ENCODE measurements at regions not wholly inside any gene's neighbourhood (a gene's known extent, or its start where the extent isn't known, plus 50 kb on each side); places are given as distances from the start of the nearest gene placed in this dataset.

GRCh38 chr5:158385982-158386381, 527.0 kb upstream of the CLINT1 start:
- H4K20me1 ChIP-seq (ENCODE audit: insufficient read depth) = no peaks in the 10 kb centered on the region
- H3K36me3 ChIP-seq (ENCODE audit: low read depth) = no peaks in the 10 kb centered on the region
- POLR2A ChIA-PET (ENCODE audit: unreplicated experiment) = no interaction called here
- H3F3A ChIP-seq (ENCODE audit: insufficient read depth, low read depth) = no peaks in the 10 kb centered on the region
- no peak overlapping the region for H3K4me3 ChIP-seq
- no peaks in the 10 kb centered on the region for H3K9me3 ChIP-seq (ENCODE audit: insufficient read depth, low read depth)
- DNase-seq = no peak
- H3K79me2 ChIP-seq (ENCODE audit: low read depth) = no peaks in the 10 kb centered on the region
- H3K27me3 ChIP-seq (ENCODE audit: insufficient read depth, low read depth) = no peaks in the 10 kb centered on the region
- intact Hi-C loops (cut with micrococcal nuclease; ENCODE audit: unreplicated experiment) = no loop called here
- TF ChIP-seq CTCF (conservative IDR thresholded peaks at IDR 0.05) (no peak), EZH2 (IDR thresholded peaks at IDR 0.05; ENCODE audit: low read depth) (no peak)
- no peak overlapping the region for H3K27ac ChIP-seq
- no peaks in the 10 kb centered on the region for H3K9me2 ChIP-seq (ENCODE audit: insufficient read depth)
- CTCF ChIA-PET = no interaction called here
- H3K4me2 ChIP-seq = no peak overlapping the region
- H2AFZ ChIP-seq = no peak overlapping the region
- BruUV-seq (replicated peaks) = no TSS peak
- no peaks in the 10 kb centered on the region for H3K4me1 ChIP-seq (replicated peaks; ENCODE audit: insufficient read depth)

- Histone ChIP-seq H3K79me2 (ENCODE audit: low read depth) (no peaks in the 10 kb centered on the region), H3K9me2 (ENCODE audit: insufficient read depth) (no peaks in the 10 kb centered on the region), H3F3A (ENCODE audit: insufficient read depth, low read depth) (no peaks in the 10 kb centered on the region), H3K27ac (no peak overlapping the region), H2AFZ (no peak overlapping the region), H3K4me1 (replicated peaks; ENCODE audit: insufficient read depth) (no peaks in the 10 kb centered on the region), H3K36me3 (ENCODE audit: low read depth) (no peaks in the 10 kb centered on the region), H3K9me3 (ENCODE audit: insufficient read depth, low read depth) (no peaks in the 10 kb centered on the region), H3K27me3 (ENCODE audit: insufficient read depth, low read depth) (no peaks in the 10 kb centered on the region), H3K4me2 (no peak overlapping the region), H4K20me1 (ENCODE audit: insufficient read depth) (no peaks in the 10 kb centered on the region), H3K4me3 (no peak overlapping the region)
- POLR2A ChIA-PET (ENCODE audit: unreplicated experiment) = no interaction called here
- intact Hi-C loops (cut with micrococcal nuclease; ENCODE audit: unreplicated experiment) = no loop called here
- no TSS peak for BruUV-seq (replicated peaks)
- no peak for DNase-seq
- TF ChIP-seq EZH2 (IDR thresholded peaks at IDR 0.05; ENCODE audit: low read depth) = no peak
- no peak for TF ChIP-seq CTCF (conservative IDR thresholded peaks at IDR 0.05)
- CTCF ChIA-PET = no interaction called here
These were observed 525.9 kb upstream of the CLINT1 start for GRCh38 chr5:158384535-158385481.

GRCh38 chr5:158383486-158383885, 524.5 kb upstream of the CLINT1 start:
- TF ChIP-seq CTCF (conservative IDR thresholded peaks at IDR 0.05) = no peak
- TF ChIP-seq EZH2 (IDR thresholded peaks at IDR 0.05; ENCODE audit: low read depth) = no peak
- intact Hi-C loops (cut with micrococcal nuclease; ENCODE audit: unreplicated experiment) = no loop called here
- H3K9me2 ChIP-seq (ENCODE audit: insufficient read depth) = no peaks in the 10 kb centered on the region
- H3K4me3 ChIP-seq = no peak overlapping the region
- no TSS peak for BruUV-seq (replicated peaks)
- no peaks in the 10 kb centered on the region for H3K4me1 ChIP-seq (replicated peaks; ENCODE audit: insufficient read depth)
- no peak overlapping the region for H2AFZ ChIP-seq
- POLR2A ChIA-PET (ENCODE audit: unreplicated experiment) = no interaction called here
- H4K20me1 ChIP-seq (ENCODE audit: insufficient read depth) = no peaks in the 10 kb centered on the region
- no peaks in the 10 kb centered on the region for H3K79me2 ChIP-seq (ENCODE audit: low read depth)
- H3K9me3 ChIP-seq (ENCODE audit: insufficient read depth, low read depth) = no peaks in the 10 kb centered on the region
- no peaks in the 10 kb centered on the region for H3F3A ChIP-seq (ENCODE audit: insufficient read depth, low read depth)
- no peak overlapping the region for H3K4me2 ChIP-seq
- DNase-seq = no peak
- no peaks in the 10 kb centered on the region for H3K27me3 ChIP-seq (ENCODE audit: insufficient read depth, low read depth)
- CTCF ChIA-PET = interaction anchor here (0.6 kb wide), 1 partner anchor 867 kb away, joined by 3 read pairs; no protein-coding TSS in a partner anchor
- H3K27ac ChIP-seq = no peak overlapping the region
- H3K36me3 ChIP-seq (ENCODE audit: low read depth) = no peaks in the 10 kb centered on the region
